ENCODE measurements at regions not wholly inside any gene's neighbourhood (a gene's known extent, or its start where the extent isn't known, plus 50 kb on each side); places are given as distances from the start of the nearest gene placed in this dataset.

GRCh38 chr18:38321262-38321661, 755.7 kb upstream of the CELF4 start:
- TF ChIP-seq POLR2A (IDR thresholded peaks at IDR 0.05) (no peak), POLR2AphosphoS5 (IDR thresholded peaks at IDR 0.05) (no peak), CTCF (IDR thresholded peaks at IDR 0.05) (no peak)
